HG02759 (cell line): ENCODE measurements at regions not wholly inside any gene's neighbourhood (a gene's known extent, or its start where the extent isn't known, plus 50 kb on each side); places are given as distances from the start of the nearest gene placed in this dataset.

Experiments
- ATAC-seq: cut with Tn5 transposase; IDR thresholded peaks from one replicate; pipeline ENCODE4 v1.9.1; 2021; ENCODE audit warnings: mild to moderate bottlenecking, moderate library complexity; ENCODE audit not compliant: unreplicated experiment

DNA sequence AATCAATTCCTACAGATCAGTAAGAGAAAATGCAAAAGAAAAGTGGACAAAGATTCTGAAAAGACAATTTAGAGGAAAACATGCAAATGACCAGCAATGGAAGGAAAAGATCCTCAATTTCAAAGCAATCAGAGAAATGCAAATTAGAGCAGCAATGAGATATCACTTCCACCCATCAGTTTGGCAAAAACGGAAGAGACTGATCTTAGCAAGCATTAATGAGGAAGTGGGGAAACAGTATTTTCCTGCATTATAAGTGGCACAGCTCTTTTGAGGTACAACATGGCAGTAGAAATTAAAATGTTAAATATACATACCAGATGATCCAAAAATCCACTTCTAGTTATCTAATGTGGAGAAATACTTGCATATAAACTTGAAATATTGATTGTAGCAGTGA is 69.1 kb upstream of the SLC7A1 start:
- no peak for ATAC-seq

DNA sequence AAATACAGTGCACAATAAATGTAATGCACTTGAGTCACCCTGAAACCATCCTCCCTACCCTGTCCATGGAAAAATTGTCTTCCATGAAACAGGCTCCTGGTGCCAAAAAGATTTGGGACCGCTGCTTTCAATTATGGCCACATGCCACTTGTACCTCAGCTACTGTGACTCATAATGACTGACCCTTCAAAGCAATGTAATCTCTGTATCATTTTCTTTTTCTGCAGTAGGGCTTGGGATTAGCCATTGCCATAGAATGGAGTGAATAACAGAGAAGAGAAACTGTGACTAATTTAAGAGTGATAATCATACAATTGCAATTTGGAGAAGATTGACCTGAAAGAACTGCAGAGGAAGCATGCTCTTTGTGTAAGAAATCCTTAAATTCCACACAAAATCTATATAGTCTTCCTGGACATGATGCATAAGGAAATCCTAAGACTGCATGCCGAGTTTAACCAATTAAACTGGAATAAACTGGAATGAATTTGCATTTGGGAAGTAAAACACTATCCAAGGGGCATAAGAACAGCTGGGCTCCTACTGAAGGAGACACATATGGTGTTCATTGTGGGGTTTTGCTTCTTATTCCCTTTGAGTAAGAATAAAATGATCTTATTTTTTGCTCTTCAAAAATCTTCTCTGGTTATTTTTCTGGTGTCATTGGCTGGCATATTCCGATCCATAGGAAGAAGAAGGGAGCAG is 59.5 kb upstream of the SLC7A1 start:
- ATAC-seq: no peak

DNA sequence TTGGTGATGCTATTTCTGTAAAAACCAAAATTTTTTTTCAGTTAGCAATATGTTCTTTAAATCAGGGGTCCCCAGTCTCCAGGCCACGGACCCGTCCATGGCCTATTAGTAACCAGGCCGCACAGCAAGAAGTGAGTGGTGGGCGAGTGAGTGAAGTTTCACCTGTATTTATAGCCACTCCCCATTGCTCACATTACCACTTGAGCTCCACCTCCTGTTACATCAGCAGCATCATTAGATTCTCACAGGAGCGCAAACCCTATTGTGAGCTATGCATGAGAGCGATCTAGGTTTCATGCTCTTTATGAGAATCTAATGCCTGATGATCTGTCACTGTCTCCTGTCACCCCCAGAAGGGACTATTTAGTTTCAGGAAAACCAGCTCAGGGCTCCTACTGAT is 58.9 kb upstream of the SLC7A1 start:
- no peak for ATAC-seq

DNA sequence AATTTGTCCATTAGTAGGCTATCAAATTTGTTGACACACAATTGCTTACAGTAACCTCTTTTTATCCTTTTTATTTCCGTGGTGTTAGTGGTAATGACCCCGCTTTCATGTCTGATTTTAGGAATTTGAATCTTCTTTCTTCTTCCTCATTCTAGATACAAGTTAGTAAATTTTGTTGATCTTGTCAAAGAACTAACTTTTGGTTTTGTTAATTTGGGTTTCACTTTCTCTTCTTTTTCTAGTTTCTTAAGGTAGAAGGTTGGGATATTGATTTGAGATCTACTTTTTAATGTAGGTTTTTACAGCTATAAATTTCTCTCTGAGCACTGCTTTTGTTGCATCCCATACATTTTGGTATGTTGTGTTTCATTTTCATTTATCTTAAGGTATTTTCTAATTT is 53.3 kb upstream of the SLC7A1 start:
- ATAC-seq: no peak
